GM19193 (cell line): ENCODE measurements at regions not wholly inside any gene's neighbourhood (a gene's known extent, or its start where the extent isn't known, plus 50 kb on each side); places are given as distances from the start of the nearest gene placed in this dataset.
A peak's percentile ranks its signal among the peaks of the same experiment; 100 is the strongest.

Experiments used
- POLR2A ChIP-seq: IDR thresholded peaks from 4 replicates; pipeline ENCODE4 v1.6.1; 2011; ENCODE audit not compliant: insufficient read depth, insufficient read length; ENCODE audit errors: extremely low read depth

- TF ChIP-seq POLR2A, result no peak
Observed at GRCh38 chr2:61774351-61774750, 79.5 kb downstream of the FAM161A start.

DNA sequence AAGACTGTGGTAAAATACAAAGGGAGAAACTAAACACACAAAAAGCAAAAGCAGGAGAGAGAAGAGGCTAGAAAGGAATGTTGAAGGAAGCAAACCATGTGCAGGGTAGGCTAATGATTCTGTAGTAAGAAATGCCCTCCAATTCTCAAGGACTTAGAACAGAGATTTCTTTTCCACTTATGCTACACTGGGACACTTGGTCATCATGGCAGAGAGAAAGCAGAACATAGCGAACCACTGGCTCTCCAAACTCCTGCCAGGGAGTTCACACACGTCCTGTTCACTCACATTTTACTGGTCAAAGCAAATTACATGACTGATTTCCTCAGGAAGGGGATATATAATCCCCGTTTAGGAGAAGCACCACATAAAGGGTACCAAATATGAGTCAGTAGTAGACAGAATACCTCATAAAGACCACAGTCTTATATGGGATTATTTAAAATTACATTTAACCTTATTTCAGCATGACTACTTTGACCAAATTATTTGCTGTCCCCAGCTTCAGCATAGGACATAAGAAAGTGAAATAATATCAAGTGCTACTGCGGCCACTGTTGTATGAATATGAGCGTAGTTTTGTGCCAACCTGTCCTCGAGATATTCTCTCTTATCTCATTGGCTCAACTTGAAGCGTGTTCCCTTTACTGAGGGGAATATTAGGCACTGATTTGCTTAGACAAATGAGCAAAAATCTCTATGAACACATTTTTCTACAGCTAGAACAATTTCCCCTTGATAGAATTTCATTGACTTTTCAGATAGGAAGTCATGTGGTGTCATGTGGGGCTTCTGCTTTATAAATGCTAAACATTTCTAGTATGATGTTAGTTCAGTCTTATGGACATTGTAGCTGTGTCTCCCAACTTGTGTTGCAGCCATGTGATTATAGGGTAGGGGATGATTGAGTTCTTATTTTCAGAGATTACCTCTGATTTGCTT is 81.7 kb downstream of the FAM161A start:
- no peak for TF ChIP-seq POLR2A

DNA sequence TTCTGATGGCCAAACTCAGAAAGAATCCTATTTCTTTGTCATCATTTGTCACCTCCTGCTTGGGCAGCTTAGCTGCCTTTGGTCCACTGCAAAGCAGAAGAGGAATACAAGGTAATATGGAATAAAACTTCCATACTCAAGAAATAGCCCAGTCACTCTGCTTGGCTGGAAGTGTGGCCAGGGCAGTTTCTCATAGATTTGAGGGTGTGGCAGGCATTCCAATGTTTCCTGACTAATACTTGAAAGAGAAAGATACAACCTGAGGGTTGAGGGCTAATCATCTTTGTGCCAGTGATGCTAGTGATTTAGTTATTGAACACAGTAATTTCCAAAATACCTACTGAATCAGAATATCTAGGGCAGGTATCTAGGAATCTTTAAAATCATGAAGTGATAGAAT is 83.1 kb downstream of the FAM161A start:
- TF ChIP-seq POLR2A, result no peak

DNA sequence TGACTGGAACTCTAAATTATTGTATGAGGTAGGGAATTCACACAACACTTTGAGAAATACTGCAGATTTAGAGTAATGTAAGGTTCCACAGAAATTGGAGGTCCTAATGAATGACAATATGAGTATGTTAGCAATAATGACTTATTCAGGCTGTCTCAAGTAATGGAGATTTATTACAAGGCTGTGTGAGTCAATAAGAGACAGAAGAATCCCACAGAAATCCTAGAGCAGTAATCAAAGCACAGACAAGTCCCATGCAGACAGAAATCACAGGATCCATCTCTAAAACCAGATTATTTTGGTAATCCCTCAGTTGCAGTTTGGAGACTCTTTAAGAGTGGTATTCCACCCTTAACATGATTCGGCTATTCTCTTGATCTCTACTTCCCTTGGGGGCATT is 83.6 kb downstream of the FAM161A start:
- TF ChIP-seq POLR2A, result no peak

- TF ChIP-seq POLR2A, result no peak
Observed at GRCh38 chr2:61769093-61769675, 84.7 kb downstream of the FAM161A start.

DNA sequence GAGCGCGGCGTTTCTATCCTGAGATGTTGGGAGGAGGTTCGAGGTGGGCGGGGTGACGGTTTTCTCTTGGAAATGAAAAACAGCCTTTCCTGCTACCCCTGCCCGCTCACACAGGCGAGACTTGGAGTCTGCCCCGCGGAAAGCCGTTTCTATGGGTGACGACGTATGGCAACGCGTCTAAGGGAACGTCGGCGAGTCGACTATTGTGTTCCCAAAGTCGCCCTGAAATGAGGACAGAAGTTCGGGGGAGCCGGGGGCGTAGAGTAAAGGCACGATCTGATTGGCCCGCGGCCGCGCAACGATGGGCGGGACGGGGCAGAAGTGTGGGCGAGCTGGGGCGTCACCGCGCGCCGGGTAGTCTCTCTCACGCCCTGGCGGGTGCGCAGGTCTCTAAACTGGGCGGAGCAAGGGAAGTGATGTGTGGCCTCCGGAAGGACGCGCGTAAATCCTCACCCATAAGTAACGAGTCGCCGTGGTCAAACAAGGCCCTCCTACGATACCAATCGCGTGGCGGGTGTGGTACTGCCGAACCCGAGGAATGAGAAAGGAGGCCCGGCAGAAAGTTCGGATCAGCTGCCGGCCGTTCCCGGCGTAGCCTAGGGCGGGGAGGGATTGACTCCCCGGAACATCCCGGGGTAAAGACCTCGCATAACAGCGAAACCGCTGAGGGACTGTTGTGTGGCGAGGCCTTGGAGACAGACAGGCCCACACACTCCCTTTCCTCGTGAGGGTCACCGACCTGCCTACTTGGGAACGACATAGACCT is 89.6 kb downstream of the FAM161A start:
- TF ChIP-seq POLR2A, result peak; percentile 83

GRCh38 chr2:61763605-61764034 is 90.2 kb downstream of the FAM161A start:
- TF ChIP-seq POLR2A, result no peak

- no peak for TF ChIP-seq POLR2A
Observed at GRCh38 chr2:61762292-61762691, 91.6 kb downstream of the FAM161A start.

DNA sequence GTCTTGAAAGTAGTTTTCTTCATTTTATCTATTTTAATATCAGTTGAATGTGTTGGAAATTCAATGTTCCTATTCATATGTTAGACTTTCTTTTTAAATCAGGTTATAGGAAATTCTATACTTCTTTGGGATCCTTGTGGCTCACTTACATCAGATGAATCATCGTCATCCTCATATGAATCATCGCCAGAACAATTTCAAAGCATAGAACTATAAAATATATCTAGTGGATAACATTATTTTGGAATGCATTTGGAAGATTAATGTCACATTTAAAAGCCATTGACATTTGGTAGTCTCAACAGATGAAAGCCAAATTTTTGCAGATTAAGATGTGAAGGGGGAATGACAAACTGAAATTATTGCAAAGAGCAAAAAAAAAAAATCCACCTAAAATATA is 94.1 kb downstream of the FAM161A start:
- no peak for TF ChIP-seq POLR2A

DNA sequence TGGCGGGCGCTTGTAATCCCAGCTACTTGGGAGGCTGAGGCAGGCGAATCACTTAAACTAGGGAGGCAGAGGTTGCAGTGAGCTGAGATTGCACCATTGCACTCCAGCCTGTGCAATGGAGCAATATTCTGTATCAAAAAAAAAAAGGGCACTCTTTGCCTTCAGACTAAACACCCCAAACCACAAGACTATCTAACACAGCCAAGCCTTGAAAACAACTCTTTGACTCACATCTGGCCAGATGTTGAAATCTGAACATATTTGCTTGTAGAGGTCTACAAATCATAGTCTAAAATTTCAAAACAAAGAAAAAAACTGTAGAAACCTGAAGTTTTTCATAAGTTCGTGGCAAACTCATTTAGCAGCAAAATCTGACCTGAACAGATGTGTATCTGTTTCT is 94.9 kb downstream of the FAM161A start:
- TF ChIP-seq POLR2A, result no peak

DNA sequence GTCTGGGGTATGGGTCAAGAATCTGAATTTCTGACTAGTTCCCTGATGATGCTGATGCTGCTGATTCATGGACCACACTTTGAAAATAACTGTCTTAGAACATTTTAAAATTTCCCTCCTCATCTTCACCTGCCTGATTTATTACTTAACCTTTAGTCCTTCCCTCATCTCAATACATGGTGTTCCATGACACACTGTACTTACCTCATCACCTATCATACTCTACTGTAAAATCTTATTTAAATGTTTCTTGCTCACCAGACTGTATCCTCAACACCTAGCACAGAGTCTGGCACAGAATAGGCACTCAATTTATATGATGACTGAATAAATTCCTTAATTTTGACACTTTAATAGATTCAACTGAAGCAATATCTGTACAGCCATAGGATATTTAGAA is 95.7 kb downstream of the FAM161A start:
- TF ChIP-seq POLR2A, result no peak

DNA sequence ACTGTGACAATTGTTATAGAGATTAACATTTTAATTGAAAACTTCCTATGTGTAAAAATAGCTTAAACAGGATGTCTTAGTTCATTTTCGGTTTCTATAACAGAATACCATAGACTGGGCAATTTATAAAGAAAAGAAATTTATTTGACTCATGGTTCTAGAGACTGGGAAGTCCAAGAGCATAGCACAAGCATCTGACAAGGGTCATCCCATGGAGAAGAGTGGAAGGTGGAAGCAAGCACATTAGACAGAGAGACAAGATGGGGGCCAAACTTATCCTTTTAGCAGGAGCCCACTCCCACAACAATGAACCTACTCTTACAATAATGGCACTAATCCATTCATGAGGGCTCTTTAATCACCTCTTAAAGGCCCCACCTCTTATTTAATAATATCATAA is 100.3 kb downstream of the FAM161A start:
- TF ChIP-seq POLR2A, result no peak

DNA sequence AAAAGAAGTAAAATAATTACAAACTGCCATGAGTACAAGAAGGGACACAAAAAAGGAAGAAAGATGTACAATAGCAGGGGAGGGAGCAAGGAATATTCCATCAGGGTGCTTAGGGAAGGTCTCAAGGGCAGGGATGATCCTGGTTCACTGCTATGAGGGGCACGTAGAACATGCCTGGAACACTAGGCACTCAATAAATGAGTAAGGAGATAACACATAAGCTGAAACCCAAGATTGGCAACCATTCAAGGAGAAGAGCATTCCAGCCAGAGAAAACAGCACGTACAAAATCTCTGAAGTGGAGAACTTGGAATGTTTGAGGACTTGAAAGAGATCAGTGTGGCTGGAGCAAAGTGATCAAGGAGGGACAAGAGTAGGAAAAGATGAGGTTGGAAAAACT is 103.2 kb downstream of the FAM161A start:
- TF ChIP-seq POLR2A, result no peak

DNA sequence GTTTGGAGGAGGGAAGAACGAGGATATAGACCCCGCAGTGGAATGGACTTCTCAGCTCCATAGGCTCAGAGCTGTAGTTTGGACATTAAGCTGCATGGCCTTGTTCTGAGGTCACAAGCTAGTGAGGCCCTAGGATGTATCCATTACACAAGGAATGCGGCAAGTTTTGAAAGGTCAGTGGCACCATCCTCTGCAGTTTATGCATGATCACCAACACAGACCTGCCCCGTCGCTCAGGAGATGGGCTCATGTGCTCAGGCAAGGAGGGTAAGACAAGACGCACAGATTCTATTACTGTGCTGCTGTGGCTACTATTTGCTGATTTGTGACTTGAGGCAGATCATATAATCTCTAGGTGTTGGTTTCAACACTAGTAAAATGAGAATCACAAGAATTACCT is 110.9 kb downstream of the FAM161A start:
- TF ChIP-seq POLR2A, result no peak

DNA sequence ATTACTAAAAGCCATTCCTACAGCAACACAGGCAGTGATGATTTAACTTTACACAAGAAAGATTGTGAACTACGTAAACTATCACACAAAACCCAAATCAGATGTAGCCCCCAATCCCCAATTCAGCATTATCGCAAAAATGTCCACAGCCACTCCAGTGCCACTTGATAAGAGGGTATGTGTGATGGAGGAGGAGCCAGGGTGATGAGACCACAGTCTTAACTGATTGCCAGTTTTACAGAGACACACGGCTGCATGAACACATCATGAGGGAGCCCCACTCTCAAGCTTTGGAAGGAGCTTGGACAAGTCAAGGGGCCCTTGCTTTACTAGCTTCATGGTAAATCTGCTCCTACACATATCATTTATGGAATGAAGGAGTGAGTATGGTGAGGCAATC is 116.0 kb downstream of the FAM161A start:
- TF ChIP-seq POLR2A, result no peak
